ENCODE measurements at regions not wholly inside any gene's neighbourhood (a gene's known extent, or its start where the extent isn't known, plus 50 kb on each side); places are given as distances from the start of the nearest gene placed in this dataset.

DNA sequence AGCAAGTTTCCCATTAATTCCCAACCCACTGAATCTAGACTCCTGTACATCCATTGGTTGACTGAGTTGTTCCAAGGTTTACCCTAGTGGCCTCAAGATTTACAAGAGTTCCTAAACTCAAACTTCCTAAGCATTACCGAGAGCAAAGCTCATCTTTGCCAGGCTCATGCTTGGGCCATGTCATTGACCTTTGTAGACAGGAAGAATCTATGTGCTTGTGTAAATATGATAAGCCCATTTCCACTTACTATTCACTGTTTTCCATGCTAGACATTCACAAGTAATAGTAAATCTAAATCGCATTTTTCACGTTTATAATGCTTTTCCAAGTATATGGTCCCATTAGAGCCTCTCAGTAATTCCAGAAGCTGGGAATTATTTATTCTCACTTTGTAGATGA lies 534.5 kb upstream of the CLINT1 start:
- Histone ChIP-seq H3K79me2 (ENCODE audit: insufficient read depth, low read length) (no peaks in the 10 kb centered on the region), H3K9me3 (replicated peaks in 1 of 2; ENCODE audit: control insufficient read depth in 1 of 2, insufficient read depth in 1 of 2, low read length in 2 of 2) (no peaks in the 10 kb centered on the region), H4K20me1 (ENCODE audit: insufficient read depth, low read length) (no peaks in the 10 kb centered on the region), H3K9ac (ENCODE audit: insufficient read depth, low read length, poor library complexity, severe bottlenecking) (no peak overlapping the region), H3K4me1 (ENCODE audit: control insufficient read depth in 1 of 2, insufficient read depth in 2 of 2, low read length in 2 of 2) (peaks cover 11% of the 10 kb centered on the region in 2 donors), H3K36me3 (replicated peaks in 1 of 2; ENCODE audit: control insufficient read depth in 1 of 2, insufficient read depth in 2 of 2, low read length in 2 of 2) (no peaks in the 10 kb centered on the region), H3K27me3 (ENCODE audit: control insufficient read depth in 2 of 2, insufficient read depth in 2 of 2, low read length in 2 of 2) (peaks cover 0 to 2% of the 10 kb centered on the region in 2 donors), H2AFZ (ENCODE audit: insufficient read depth, low read depth, low read length, poor library complexity, severe bottlenecking) (no peak overlapping the region), H3K4me2 (replicated peaks; ENCODE audit: extremely low read depth, low read length, poor library complexity, severe bottlenecking) (no peak overlapping the region), H3K27ac (ENCODE audit: low read depth in 1 of 2, low read length in 2 of 2) (no peak overlapping the region), H3K4me3 (replicated peaks in 1 of 3; ENCODE audit: low read depth in 2 of 3, low read length in 3 of 3) (no peak overlapping the region)
- Mint-ChIP-seq H3K27me3 (ENCODE audit: low read depth in 3 of 3) (peaks cover 0 to 3% (median 0%) of the 10 kb centered on the region in 3 donors), H3K4me3 (no peak overlapping the region), H3K27ac (no peak overlapping the region), H3K4me1 (peaks cover 12% of the 10 kb centered on the region), H3K36me3 (no peaks in the 10 kb centered on the region), H3K9me3 (peaks cover 0 to 2% (median 0%) of the 10 kb centered on the region in 7 donors)
- WGBS (ENCODE audit: insufficient coverage) = no CpG with 5 or more reads among the region's 3 CpGs
- no peak for DNase-seq
- intact Hi-C loops (cut with micrococcal nuclease) = loop anchor here in 1 of 2 donors (10.0 kb wide), 1 partner anchor 71 kb away; no protein-coding TSS in a partner anchor
- TF ChIP-seq, protein P1, sequence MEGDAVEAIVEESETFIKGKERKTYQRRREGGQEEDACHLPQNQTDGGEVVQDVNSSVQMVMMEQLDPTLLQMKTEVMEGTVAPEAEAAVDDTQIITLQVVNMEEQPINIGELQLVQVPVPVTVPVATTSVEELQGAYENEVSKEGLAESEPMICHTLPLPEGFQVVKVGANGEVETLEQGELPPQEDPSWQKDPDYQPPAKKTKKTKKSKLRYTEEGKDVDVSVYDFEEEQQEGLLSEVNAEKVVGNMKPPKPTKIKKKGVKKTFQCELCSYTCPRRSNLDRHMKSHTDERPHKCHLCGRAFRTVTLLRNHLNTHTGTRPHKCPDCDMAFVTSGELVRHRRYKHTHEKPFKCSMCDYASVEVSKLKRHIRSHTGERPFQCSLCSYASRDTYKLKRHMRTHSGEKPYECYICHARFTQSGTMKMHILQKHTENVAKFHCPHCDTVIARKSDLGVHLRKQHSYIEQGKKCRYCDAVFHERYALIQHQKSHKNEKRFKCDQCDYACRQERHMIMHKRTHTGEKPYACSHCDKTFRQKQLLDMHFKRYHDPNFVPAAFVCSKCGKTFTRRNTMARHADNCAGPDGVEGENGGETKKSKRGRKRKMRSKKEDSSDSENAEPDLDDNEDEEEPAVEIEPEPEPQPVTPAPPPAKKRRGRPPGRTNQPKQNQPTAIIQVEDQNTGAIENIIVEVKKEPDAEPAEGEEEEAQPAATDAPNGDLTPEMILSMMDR (IDR thresholded peaks at IDR 0.05) = no peak

DNA sequence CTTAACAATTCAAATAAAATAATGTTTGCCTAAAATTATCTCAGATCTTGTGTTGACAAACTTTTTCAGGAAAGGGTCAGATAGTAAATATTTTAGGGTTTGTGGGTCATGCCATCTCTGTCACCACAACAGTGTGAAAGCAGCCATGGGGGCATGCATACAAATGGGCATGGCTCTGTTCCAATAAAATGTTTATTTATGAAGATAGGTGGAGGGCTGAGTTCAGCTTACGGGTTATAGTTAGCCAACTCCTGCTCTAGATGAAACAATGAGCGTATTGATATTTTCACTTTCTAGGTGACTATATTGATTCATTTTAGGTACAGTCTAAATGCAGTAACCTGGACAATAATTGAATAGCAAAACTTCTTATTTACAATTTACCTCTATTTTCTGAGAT lies 533.8 kb upstream of the CLINT1 start:
- Histone ChIP-seq H3K36me3 (replicated peaks in 1 of 2; ENCODE audit: control insufficient read depth in 1 of 2, insufficient read depth in 2 of 2, low read length in 2 of 2) (no peaks in the 10 kb centered on the region), H2AFZ (ENCODE audit: insufficient read depth, low read depth, low read length, poor library complexity, severe bottlenecking) (no peak overlapping the region), H3K9ac (ENCODE audit: insufficient read depth, low read length, poor library complexity, severe bottlenecking) (no peak overlapping the region), H3K4me3 (replicated peaks in 1 of 3; ENCODE audit: low read depth in 2 of 3, low read length in 3 of 3) (no peak overlapping the region), H3K4me2 (replicated peaks; ENCODE audit: extremely low read depth, low read length, poor library complexity, severe bottlenecking) (no peak overlapping the region), H3K4me1 (ENCODE audit: control insufficient read depth in 1 of 2, insufficient read depth in 2 of 2, low read length in 2 of 2) (peaks cover 11% of the 10 kb centered on the region in 2 donors), H4K20me1 (ENCODE audit: insufficient read depth, low read length) (no peaks in the 10 kb centered on the region), H3K27me3 (ENCODE audit: control insufficient read depth in 2 of 2, insufficient read depth in 2 of 2, low read length in 2 of 2) (peaks cover 0 to 2% of the 10 kb centered on the region in 2 donors), H3K9me3 (replicated peaks in 1 of 2; ENCODE audit: control insufficient read depth in 1 of 2, insufficient read depth in 1 of 2, low read length in 2 of 2) (no peaks in the 10 kb centered on the region), H3K79me2 (ENCODE audit: insufficient read depth, low read length) (no peaks in the 10 kb centered on the region), H3K27ac (ENCODE audit: low read depth in 1 of 2, low read length in 2 of 2) (no peak overlapping the region)
- intact Hi-C loops (cut with micrococcal nuclease) = loop anchor here in 1 of 2 donors (10.0 kb wide), 1 partner anchor 72 kb away; no protein-coding TSS in a partner anchor
- 100% methylated on average over 1 of the region's 2 CpGs for WGBS (ENCODE audit: insufficient coverage)
- Mint-ChIP-seq H3K36me3 (no peaks in the 10 kb centered on the region), H3K27me3 (ENCODE audit: low read depth in 3 of 3) (peaks cover 0 to 3% (median 0%) of the 10 kb centered on the region in 3 donors), H3K9me3 (peaks cover 0 to 2% (median 0%) of the 10 kb centered on the region in 7 donors), H3K27ac (no peak overlapping the region), H3K4me1 (peaks cover 12% of the 10 kb centered on the region), H3K4me3 (no peak overlapping the region)
- no peak for DNase-seq
- TF ChIP-seq, protein P1 (IDR thresholded peaks at IDR 0.05) = no peak
